ENCODE measurements at regions not wholly inside any gene's neighbourhood (a gene's known extent, or its start where the extent isn't known, plus 50 kb on each side); places are given as distances from the start of the nearest gene placed in this dataset.

- WGBS (ENCODE audit: insufficient coverage) = no CpG with 5 or more reads among the region's 2 CpGs
- Histone ChIP-seq H3K4me1 (ENCODE audit: control insufficient read depth in 1 of 2, insufficient read depth in 2 of 2, low read length in 2 of 2) (no peaks in the 10 kb centered on the region), H3K4me2 (replicated peaks; ENCODE audit: extremely low read depth, low read length, poor library complexity, severe bottlenecking) (no peak overlapping the region), H3K27ac (ENCODE audit: low read depth in 1 of 2, low read length in 2 of 2) (no peak overlapping the region), H3K9me3 (replicated peaks in 1 of 2; ENCODE audit: control insufficient read depth in 1 of 2, insufficient read depth in 1 of 2, low read length in 2 of 2) (peaks cover 3 to 5% of the 10 kb centered on the region in 2 donors), H4K20me1 (ENCODE audit: insufficient read depth, low read length) (no peaks in the 10 kb centered on the region), H3K9ac (ENCODE audit: insufficient read depth, low read length, poor library complexity, severe bottlenecking) (no peak overlapping the region), H2AFZ (ENCODE audit: insufficient read depth, low read depth, low read length, poor library complexity, severe bottlenecking) (no peak overlapping the region), H3K27me3 (ENCODE audit: control insufficient read depth in 2 of 2, insufficient read depth in 2 of 2, low read length in 2 of 2) (no peaks in the 10 kb centered on the region), H3K4me3 (replicated peaks in 1 of 3; ENCODE audit: low read depth in 2 of 3, low read length in 3 of 3) (no peak overlapping the region), H3K79me2 (ENCODE audit: insufficient read depth, low read length) (no peaks in the 10 kb centered on the region), H3K36me3 (replicated peaks in 1 of 2; ENCODE audit: control insufficient read depth in 1 of 2, insufficient read depth in 2 of 2, low read length in 2 of 2) (no peaks in the 10 kb centered on the region)
- TF ChIP-seq CTCF (IDR thresholded peaks at IDR 0.05) = no peak
- intact Hi-C loops (cut with micrococcal nuclease) = no loop called here
- Mint-ChIP-seq H3K4me1 (no peaks in the 10 kb centered on the region), H3K4me3 (no peak overlapping the region), H3K9me3 (peaks cover 0 to 7% (median 6%) of the 10 kb centered on the region in 7 donors), H3K27ac (no peak overlapping the region), H3K27me3 (ENCODE audit: low read depth in 3 of 3) (peaks cover 0 to 6% (median 3%) of the 10 kb centered on the region in 3 donors), H3K36me3 (no peaks in the 10 kb centered on the region)
- DNase-seq = no peak
These were observed 212.4 kb downstream of the LRRC70 start for GRCh38 chr5:62791059-62791458.

GRCh38 chr5:62790348-62790747 is 211.7 kb downstream of the LRRC70 start:
- Mint-ChIP-seq H3K27me3 (ENCODE audit: low read depth in 3 of 3) (peaks cover 0 to 3% (median 3%) of the 10 kb centered on the region in 3 donors), H3K9me3 (peaks cover 0 to 3% (median under 1%) of the 10 kb centered on the region in 7 donors), H3K36me3 (no peaks in the 10 kb centered on the region), H3K4me3 (no peak overlapping the region), H3K4me1 (no peaks in the 10 kb centered on the region), H3K27ac (no peak overlapping the region)
- no peaks in the 10 kb centered on the region for H4K20me1 ChIP-seq (ENCODE audit: insufficient read depth, low read length)
- 64% methylated on average over 1 of the region's 1 CpG for WGBS (ENCODE audit: insufficient coverage)
- no peak overlapping the region for H3K4me2 ChIP-seq (replicated peaks; ENCODE audit: extremely low read depth, low read length, poor library complexity, severe bottlenecking)
- no peak overlapping the region for H3K27ac ChIP-seq (ENCODE audit: low read depth in 1 of 2, low read length in 2 of 2)
- no peak overlapping the region for H2AFZ ChIP-seq (ENCODE audit: insufficient read depth, low read depth, low read length, poor library complexity, severe bottlenecking)
- no peak for DNase-seq
- H3K9me3 ChIP-seq (replicated peaks in 1 of 2; ENCODE audit: control insufficient read depth in 1 of 2, insufficient read depth in 1 of 2, low read length in 2 of 2) = no peaks in the 10 kb centered on the region
- no peak overlapping the region for H3K9ac ChIP-seq (ENCODE audit: insufficient read depth, low read length, poor library complexity, severe bottlenecking)
- H3K36me3 ChIP-seq (replicated peaks in 1 of 2; ENCODE audit: control insufficient read depth in 1 of 2, insufficient read depth in 2 of 2, low read length in 2 of 2) = no peaks in the 10 kb centered on the region
- no peaks in the 10 kb centered on the region for H3K4me1 ChIP-seq (ENCODE audit: control insufficient read depth in 1 of 2, insufficient read depth in 2 of 2, low read length in 2 of 2)
- no peaks in the 10 kb centered on the region for H3K79me2 ChIP-seq (ENCODE audit: insufficient read depth, low read length)
- intact Hi-C loops (cut with micrococcal nuclease) = no loop called here
- H3K4me3 ChIP-seq (replicated peaks in 1 of 3; ENCODE audit: low read depth in 2 of 3, low read length in 3 of 3) = no peak overlapping the region
- H3K27me3 ChIP-seq (ENCODE audit: control insufficient read depth in 2 of 2, insufficient read depth in 2 of 2, low read length in 2 of 2) = no peaks in the 10 kb centered on the region
- TF ChIP-seq CTCF (IDR thresholded peaks at IDR 0.05) = no peak

All from CD14-positive monocyte (primary cell).